ENCODE measurements at regions not wholly inside any gene's neighbourhood (a gene's known extent, or its start where the extent isn't known, plus 50 kb on each side); places are given as distances from the start of the nearest gene placed in this dataset.

GRCh38 chr20:56697476-56697875, 68.4 kb downstream of the TFAP2C start:
- DNase-seq: no peak
- no peaks in the 10 kb centered on the region for H3K4me1 ChIP-seq (ENCODE audit: control insufficient read depth, low read depth, low read length)

GRCh38 chr20:56698297-56698696, 69.2 kb downstream of the TFAP2C start:
- no peak overlapping the region for H3K4ac ChIP-seq (ENCODE audit: low read depth, low read length)
- no peak overlapping the region for H3K56ac ChIP-seq (ENCODE audit: low read length)
- no peak overlapping the region for H3K23ac ChIP-seq (ENCODE audit: low read length)
- H3K4me2 ChIP-seq (ENCODE audit: low read length): no peak overlapping the region
- no peak overlapping the region for H2BK120ac ChIP-seq (ENCODE audit: low read depth, low read length)
- H3K4me3 ChIP-seq (ENCODE audit: low read length): no peak overlapping the region
- H3K79me1 ChIP-seq (ENCODE audit: low read length): no peaks in the 10 kb centered on the region
- H3K79me2 ChIP-seq (ENCODE audit: control insufficient read depth, insufficient read depth, low read length): no peaks in the 10 kb centered on the region
- no peak for DNase-seq
- H3K36me3 ChIP-seq (ENCODE audit: control insufficient read depth, insufficient read depth, low read length): no peaks in the 10 kb centered on the region
- no peak overlapping the region for H3K27ac ChIP-seq (ENCODE audit: low read depth, low read length)
- no peak overlapping the region for H4K5ac ChIP-seq (ENCODE audit: low read length)
- H3K4me1 ChIP-seq (ENCODE audit: control insufficient read depth, low read depth, low read length): no peaks in the 10 kb centered on the region
- no CpG with 5 or more reads among the region's 3 CpGs for WGBS (ENCODE audit: extremely low coverage, insufficient coverage, low lambda C conversion rate)
- H3K27me3 ChIP-seq (ENCODE audit: insufficient read depth, low read length, poor library complexity): no peaks in the 10 kb centered on the region
- H3K9ac ChIP-seq (ENCODE audit: low read length): no peak overlapping the region
- no peak overlapping the region for H2BK15ac ChIP-seq (replicated peaks; ENCODE audit: low read depth)
- no peak overlapping the region for H2BK5ac ChIP-seq (ENCODE audit: low read length)
- no peak overlapping the region for H3K18ac ChIP-seq (ENCODE audit: low read length)
- H2AK5ac ChIP-seq (ENCODE audit: low read length): no peak overlapping the region
- H4K8ac ChIP-seq (ENCODE audit: low read depth, low read length): no peak overlapping the region

More at GRCh38 chr20:56697476-56697875, 68.4 kb downstream of the TFAP2C start:
- WGBS (ENCODE audit: extremely low coverage, insufficient coverage, low lambda C conversion rate): no CpG with 5 or more reads among the region's 11 CpGs
- Histone ChIP-seq H3K79me1 (ENCODE audit: low read length) (no peaks in the 10 kb centered on the region), H3K4me2 (ENCODE audit: low read length) (no peak overlapping the region), H2BK120ac (ENCODE audit: low read depth, low read length) (no peak overlapping the region), H2BK5ac (ENCODE audit: low read length) (no peak overlapping the region), H3K27me3 (ENCODE audit: insufficient read depth, low read length, poor library complexity) (no peaks in the 10 kb centered on the region), H3K79me2 (ENCODE audit: control insufficient read depth, insufficient read depth, low read length) (no peaks in the 10 kb centered on the region), H2BK15ac (replicated peaks; ENCODE audit: low read depth) (no peak overlapping the region), H3K4me3 (ENCODE audit: low read length) (no peak overlapping the region), H3K36me3 (ENCODE audit: control insufficient read depth, insufficient read depth, low read length) (no peaks in the 10 kb centered on the region), H3K56ac (ENCODE audit: low read length) (no peak overlapping the region), H4K8ac (ENCODE audit: low read depth, low read length) (no peak overlapping the region), H3K27ac (ENCODE audit: low read depth, low read length) (no peak overlapping the region), H3K18ac (ENCODE audit: low read length) (no peak overlapping the region), H4K5ac (ENCODE audit: low read length) (no peak overlapping the region), H2AK5ac (ENCODE audit: low read length) (no peak overlapping the region), H3K23ac (ENCODE audit: low read length) (no peak overlapping the region), H3K4ac (ENCODE audit: low read depth, low read length) (no peak overlapping the region), H3K9ac (ENCODE audit: low read length) (no peak overlapping the region)

- H3K4ac ChIP-seq (ENCODE audit: low read depth, low read length): no peak overlapping the region
- no peak overlapping the region for H2BK5ac ChIP-seq (ENCODE audit: low read length)
- H3K79me1 ChIP-seq (ENCODE audit: low read length): no peaks in the 10 kb centered on the region
- no peak overlapping the region for H4K5ac ChIP-seq (ENCODE audit: low read length)
- H3K9ac ChIP-seq (ENCODE audit: low read length): no peak overlapping the region
- no peak overlapping the region for H3K23ac ChIP-seq (ENCODE audit: low read length)
- WGBS (ENCODE audit: extremely low coverage, insufficient coverage, low lambda C conversion rate): no CpG with 5 or more reads among the region's 7 CpGs
- no peaks in the 10 kb centered on the region for H3K36me3 ChIP-seq (ENCODE audit: control insufficient read depth, insufficient read depth, low read length)
- no peak overlapping the region for H4K8ac ChIP-seq (ENCODE audit: low read depth, low read length)
- H3K4me1 ChIP-seq (ENCODE audit: control insufficient read depth, low read depth, low read length): no peaks in the 10 kb centered on the region
- H3K27ac ChIP-seq (ENCODE audit: low read depth, low read length): no peak overlapping the region
- no peak overlapping the region for H3K18ac ChIP-seq (ENCODE audit: low read length)
- H2AK5ac ChIP-seq (ENCODE audit: low read length): no peak overlapping the region
- no peak overlapping the region for H3K56ac ChIP-seq (ENCODE audit: low read length)
- no peak overlapping the region for H3K4me3 ChIP-seq (ENCODE audit: low read length)
- H3K27me3 ChIP-seq (ENCODE audit: insufficient read depth, low read length, poor library complexity): no peaks in the 10 kb centered on the region
- DNase-seq: no peak
- H3K79me2 ChIP-seq (ENCODE audit: control insufficient read depth, insufficient read depth, low read length): no peaks in the 10 kb centered on the region
- H2BK120ac ChIP-seq (ENCODE audit: low read depth, low read length): no peak overlapping the region
- H3K4me2 ChIP-seq (ENCODE audit: low read length): no peak overlapping the region
- H2BK15ac ChIP-seq (replicated peaks; ENCODE audit: low read depth): no peak overlapping the region
Observed at GRCh38 chr20:56698749-56699148, 69.6 kb downstream of the TFAP2C start.

- no peaks in the 10 kb centered on the region for H3K36me3 ChIP-seq (ENCODE audit: control insufficient read depth, insufficient read depth, low read length)
- H3K4me1 ChIP-seq (ENCODE audit: control insufficient read depth, low read depth, low read length): no peaks in the 10 kb centered on the region
- H3K56ac ChIP-seq (ENCODE audit: low read length): no peak overlapping the region
- no peak for DNase-seq
- no peak overlapping the region for H3K9ac ChIP-seq (ENCODE audit: low read length)
- no peak overlapping the region for H2AK5ac ChIP-seq (ENCODE audit: low read length)
- H4K8ac ChIP-seq (ENCODE audit: low read depth, low read length): no peak overlapping the region
- no peak overlapping the region for H2BK15ac ChIP-seq (replicated peaks; ENCODE audit: low read depth)
- no peak overlapping the region for H3K4me3 ChIP-seq (ENCODE audit: low read length)
- H3K4ac ChIP-seq (ENCODE audit: low read depth, low read length): no peak overlapping the region
- H3K79me2 ChIP-seq (ENCODE audit: control insufficient read depth, insufficient read depth, low read length): no peaks in the 10 kb centered on the region
- H4K5ac ChIP-seq (ENCODE audit: low read length): no peak overlapping the region
- no peak overlapping the region for H2BK120ac ChIP-seq (ENCODE audit: low read depth, low read length)
- no peak overlapping the region for H3K27ac ChIP-seq (ENCODE audit: low read depth, low read length)
- H3K4me2 ChIP-seq (ENCODE audit: low read length): no peak overlapping the region
- no peaks in the 10 kb centered on the region for H3K27me3 ChIP-seq (ENCODE audit: insufficient read depth, low read length, poor library complexity)
- WGBS (ENCODE audit: extremely low coverage, insufficient coverage, low lambda C conversion rate): no CpG with 5 or more reads among the region's 21 CpGs
- no peak overlapping the region for H2BK5ac ChIP-seq (ENCODE audit: low read length)
- no peak overlapping the region for H3K23ac ChIP-seq (ENCODE audit: low read length)
- no peaks in the 10 kb centered on the region for H3K79me1 ChIP-seq (ENCODE audit: low read length)
- H3K18ac ChIP-seq (ENCODE audit: low read length): no peak overlapping the region
Observed at GRCh38 chr20:56702931-56703840, 74.1 kb downstream of the TFAP2C start.

GRCh38 chr20:56706867-56707360, 77.8 kb downstream of the TFAP2C start:
- Histone ChIP-seq H3K4ac (ENCODE audit: low read depth, low read length) (no peak overlapping the region), H3K18ac (ENCODE audit: low read length) (no peak overlapping the region), H3K27ac (ENCODE audit: low read depth, low read length) (no peak overlapping the region), H2BK120ac (ENCODE audit: low read depth, low read length) (no peak overlapping the region), H3K27me3 (ENCODE audit: insufficient read depth, low read length, poor library complexity) (no peaks in the 10 kb centered on the region), H3K36me3 (ENCODE audit: control insufficient read depth, insufficient read depth, low read length) (no peaks in the 10 kb centered on the region), H4K8ac (ENCODE audit: low read depth, low read length) (no peak overlapping the region), H3K4me1 (ENCODE audit: control insufficient read depth, low read depth, low read length) (no peaks in the 10 kb centered on the region), H4K5ac (ENCODE audit: low read length) (no peak overlapping the region), H2BK15ac (replicated peaks; ENCODE audit: low read depth) (no peak overlapping the region), H3K4me3 (ENCODE audit: low read length) (no peak overlapping the region), H3K4me2 (ENCODE audit: low read length) (no peak overlapping the region), H2BK5ac (ENCODE audit: low read length) (no peak overlapping the region), H3K79me1 (ENCODE audit: low read length) (no peaks in the 10 kb centered on the region), H3K56ac (ENCODE audit: low read length) (no peak overlapping the region), H3K9ac (ENCODE audit: low read length) (no peak overlapping the region), H3K23ac (ENCODE audit: low read length) (no peak overlapping the region), H2AK5ac (ENCODE audit: low read length) (no peak overlapping the region), H3K79me2 (ENCODE audit: control insufficient read depth, insufficient read depth, low read length) (no peaks in the 10 kb centered on the region)
- WGBS (ENCODE audit: extremely low coverage, insufficient coverage, low lambda C conversion rate): no CpG with 5 or more reads among the region's 6 CpGs
- no peak for DNase-seq
